NCI-H1092 (cell line): ENCODE measurements at regions not wholly inside any gene's neighbourhood (a gene's known extent, or its start where the extent isn't known, plus 50 kb on each side); places are given as distances from the start of the nearest gene placed in this dataset.
"Not testable (repeated sequence)": the region's sequence is repeated elsewhere in the genome, so short reads cannot be mapped to it uniquely, and the experiment has no call there.

Source experiments
- DNase-seq: peaks from one replicate; lab custom pipeline; 2025; lab: John Stamatoyannopoulos, UW

- DNase-seq: no peak
These were observed 264.0 kb downstream of the ADGRL2 start for GRCh38 chr1:82064691-82065090.

- no peak for DNase-seq
These were observed 261.5 kb downstream of the ADGRL2 start for GRCh38 chr1:82062206-82062605.

GRCh38 chr1:82059959-82060358 is 259.2 kb downstream of the ADGRL2 start:
- DNase-seq: no peak

GRCh38 chr1:82057011-82057410 is 256.3 kb downstream of the ADGRL2 start:
- no peak for DNase-seq

GRCh38 chr1:82055375-82055774 is 254.6 kb downstream of the ADGRL2 start:
- DNase-seq: not testable (repeated sequence)

GRCh38 chr1:82052563-82052962 is 251.8 kb downstream of the ADGRL2 start:
- DNase-seq: no peak

GRCh38 chr1:82048596-82048995 is 247.9 kb downstream of the ADGRL2 start:
- peak; percentile 23 for DNase-seq

GRCh38 chr1:82045221-82045620 is 244.5 kb downstream of the ADGRL2 start:
- no peak for DNase-seq

GRCh38 chr1:82044536-82044935 is 243.8 kb downstream of the ADGRL2 start:
- DNase-seq: no peak

- DNase-seq: no peak
These were observed 243.4 kb downstream of the ADGRL2 start for GRCh38 chr1:82044111-82044510.

- no peak for DNase-seq
These were observed 241.7 kb downstream of the ADGRL2 start for GRCh38 chr1:82042306-82043060.
